Osteocyte (in vitro differentiated cells): ENCODE measurements at regions not wholly inside any gene's neighbourhood (a gene's known extent, or its start where the extent isn't known, plus 50 kb on each side); places are given as distances from the start of the nearest gene placed in this dataset.

ENCODE experiments used
- DNase-seq: peaks from one replicate; pipeline ENCODE4 v3.0.0; 2021; ENCODE audit warnings: mixed read lengths; ENCODE audit not compliant: unreplicated experiment; ENCODE audit errors: extremely low spot score
- H3K27ac Mint-ChIP-seq: one replicate; pipeline ENCODE4 v1.8.0; 2021; ENCODE audit warnings: mild to moderate bottlenecking, mixed read lengths; ENCODE audit not compliant: unreplicated experiment
- H3K27me3 Mint-ChIP-seq: one replicate; pipeline ENCODE4 v1.8.0; 2021; ENCODE audit warnings: mixed read lengths; ENCODE audit not compliant: unreplicated experiment
- H3K36me3 Mint-ChIP-seq: one replicate; pipeline ENCODE4 v1.8.0; 2021; ENCODE audit warnings: mixed read lengths; ENCODE audit not compliant: unreplicated experiment
- H3K4me1 Mint-ChIP-seq: one replicate; pipeline ENCODE4 v1.8.0; 2021; ENCODE audit warnings: mixed read lengths; ENCODE audit not compliant: unreplicated experiment
- H3K4me3 Mint-ChIP-seq: one replicate; pipeline ENCODE4 v1.8.0; 2021; ENCODE audit warnings: mild to moderate bottlenecking, moderate library complexity, mixed read lengths; ENCODE audit not compliant: unreplicated experiment
- H3K9me3 Mint-ChIP-seq: one replicate; pipeline ENCODE4 v1.8.0; 2021; ENCODE audit warnings: mixed read lengths; ENCODE audit not compliant: unreplicated experiment
- CTCF ChIP-seq: fragments of 200-600 bp; sonication (generic); IDR thresholded peaks from 2 replicates; pipeline ENCODE4 v1.5.0; 2021; ENCODE audit warnings: antibody characterized with exemption, mild to moderate bottlenecking, moderate library complexity

GRCh38 chr12:67774983-67775587 is 126.5 kb downstream of the DYRK2 start:
- Mint-ChIP-seq H3K27me3 (no peaks in the 10 kb centered on the region), H3K36me3 (no peaks in the 10 kb centered on the region), H3K4me3 (no peak overlapping the region), H3K4me1 (peaks cover 28% of the 10 kb centered on the region), H3K27ac (no peak overlapping the region), H3K9me3 (no peaks in the 10 kb centered on the region)
- no peak for TF ChIP-seq CTCF
- no peak for DNase-seq

GRCh38 chr12:67780580-67781084 is 132.1 kb downstream of the DYRK2 start:
- DNase-seq = no peak
- no peak overlapping the region for H3K27ac Mint-ChIP-seq
- no peaks in the 10 kb centered on the region for H3K36me3 Mint-ChIP-seq
- H3K9me3 Mint-ChIP-seq = no peaks in the 10 kb centered on the region
- H3K4me3 Mint-ChIP-seq = no peak overlapping the region
- H3K4me1 Mint-ChIP-seq = no peaks in the 10 kb centered on the region
- H3K27me3 Mint-ChIP-seq = no peaks in the 10 kb centered on the region
- no peak for TF ChIP-seq CTCF

GRCh38 chr12:67782573-67782972 is 134.0 kb downstream of the DYRK2 start:
- TF ChIP-seq CTCF = no peak
- Mint-ChIP-seq H3K36me3 (no peaks in the 10 kb centered on the region), H3K27ac (no peak overlapping the region), H3K4me1 (no peaks in the 10 kb centered on the region), H3K4me3 (no peak overlapping the region), H3K9me3 (no peaks in the 10 kb centered on the region), H3K27me3 (no peaks in the 10 kb centered on the region)
- no peak for DNase-seq

DNA sequence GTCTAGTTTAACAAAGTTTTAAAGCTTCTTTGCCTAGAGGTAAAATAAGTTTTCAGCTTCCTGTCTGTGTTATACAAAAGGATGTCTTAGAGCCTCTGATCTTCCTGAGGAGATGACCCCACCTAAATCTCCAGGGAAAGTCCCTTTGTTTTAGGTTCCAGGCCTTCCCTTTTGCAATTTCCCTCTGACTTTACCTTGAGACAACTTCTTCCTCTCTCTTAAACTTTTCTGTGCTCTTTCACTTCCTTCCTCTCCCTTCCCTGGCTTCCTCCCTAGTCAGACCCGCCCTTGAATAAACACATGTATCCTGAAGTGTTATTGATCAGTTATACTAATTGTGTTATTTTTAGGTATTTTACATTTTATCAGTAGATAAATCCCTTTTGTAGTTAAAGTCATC is 134.8 kb downstream of the DYRK2 start:
- H3K27me3 Mint-ChIP-seq = no peaks in the 10 kb centered on the region
- TF ChIP-seq CTCF = no peak
- no peaks in the 10 kb centered on the region for H3K4me1 Mint-ChIP-seq
- H3K4me3 Mint-ChIP-seq = no peak overlapping the region
- no peak for DNase-seq
- no peak overlapping the region for H3K27ac Mint-ChIP-seq
- H3K9me3 Mint-ChIP-seq = no peaks in the 10 kb centered on the region
- H3K36me3 Mint-ChIP-seq = no peaks in the 10 kb centered on the region

GRCh38 chr12:67784831-67785230 is 136.3 kb downstream of the DYRK2 start:
- Mint-ChIP-seq H3K27ac (no peak overlapping the region), H3K27me3 (no peaks in the 10 kb centered on the region), H3K4me1 (no peaks in the 10 kb centered on the region), H3K4me3 (no peak overlapping the region), H3K36me3 (no peaks in the 10 kb centered on the region), H3K9me3 (no peaks in the 10 kb centered on the region)
- no peak for DNase-seq
- TF ChIP-seq CTCF = no peak
